HG03045 (cell line): ENCODE measurements at regions not wholly inside any gene's neighbourhood (a gene's known extent, or its start where the extent isn't known, plus 50 kb on each side); places are given as distances from the start of the nearest gene placed in this dataset.

Experiments
- ATAC-seq: cut with Tn5 transposase; IDR thresholded peaks from one replicate; pipeline ENCODE4 v1.9.1; 2021; ENCODE audit warnings: mild to moderate bottlenecking, moderate library complexity; ENCODE audit not compliant: unreplicated experiment

GRCh38 chr12:46437469-46437868, 64.9 kb upstream of the SLC38A2 start:
- ATAC-seq = no peak

- no peak for ATAC-seq
Observed at GRCh38 chr12:46436747-46437146, 64.2 kb upstream of the SLC38A2 start.

GRCh38 chr12:46435625-46436024, 63.1 kb upstream of the SLC38A2 start:
- no peak for ATAC-seq

GRCh38 chr12:46435029-46435428, 62.5 kb upstream of the SLC38A2 start:
- ATAC-seq = no peak

- ATAC-seq = no peak
Observed at GRCh38 chr12:46433829-46434228, 61.3 kb upstream of the SLC38A2 start.

GRCh38 chr12:46432325-46432724, 59.8 kb upstream of the SLC38A2 start:
- no peak for ATAC-seq

- ATAC-seq = no peak
Observed at GRCh38 chr12:46430340-46430948, 57.9 kb upstream of the SLC38A2 start.
